ENCODE measurements at regions not wholly inside any gene's neighbourhood (a gene's known extent, or its start where the extent isn't known, plus 50 kb on each side); places are given as distances from the start of the nearest gene placed in this dataset.

- Histone ChIP-seq H3K27ac (no peak overlapping the region), H3K36me3 (replicated peaks) (no peaks in the 10 kb centered on the region), H3K27me3 (replicated peaks) (no peaks in the 10 kb centered on the region), H3K4me3 (ENCODE audit: low read depth, low read length) (no peak overlapping the region)
- in situ Hi-C loops (cut with HindIII; ENCODE audit: low pct_ligation_motif_present, low sequenced_read_pairs), result no loop called here
- TF ChIP-seq CTCF (IDR thresholded peaks at IDR 0.05; ENCODE audit: low read depth, low read length, missing control alignments), result no peak
- DNase-seq, result no peak
Measured at GRCh38 chr14:29282169-29282568, 515.6 kb downstream of the FOXG1 start.

- Histone ChIP-seq H3K4me3 (ENCODE audit: low read depth, low read length) (no peak overlapping the region), H3K27ac (no peak overlapping the region), H3K27me3 (replicated peaks) (no peaks in the 10 kb centered on the region), H3K36me3 (replicated peaks) (no peaks in the 10 kb centered on the region)
- TF ChIP-seq CTCF (IDR thresholded peaks at IDR 0.05; ENCODE audit: low read depth, low read length, missing control alignments), result no peak
- DNase-seq, result no peak
- in situ Hi-C loops (cut with HindIII; ENCODE audit: low pct_ligation_motif_present, low sequenced_read_pairs), result no loop called here
Measured at GRCh38 chr14:29290441-29290840, 523.9 kb downstream of the FOXG1 start.

DNA sequence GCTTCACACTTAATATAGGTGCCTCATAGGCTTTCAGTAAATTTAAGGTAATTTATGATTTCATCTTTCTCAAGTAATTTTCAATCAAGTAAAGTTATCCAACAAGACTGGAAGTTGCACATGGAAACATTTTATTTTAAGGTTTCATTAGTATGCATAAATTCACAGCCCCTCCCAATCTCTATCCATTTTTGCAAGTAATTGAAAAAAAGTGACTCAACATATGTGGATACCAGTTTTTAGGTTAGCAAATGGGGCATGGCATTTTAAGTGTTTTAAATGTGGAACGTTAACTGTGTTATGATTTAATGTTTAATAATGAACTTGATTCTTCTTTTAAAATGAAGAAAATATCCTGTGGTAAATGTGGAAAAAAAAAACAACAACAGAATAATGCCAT lies 532.8 kb downstream of the FOXG1 start:
- TF ChIP-seq CTCF (IDR thresholded peaks at IDR 0.05; ENCODE audit: low read depth, low read length, missing control alignments), result no peak

GRCh38 chr14:29301571-29301970 lies 535.0 kb downstream of the FOXG1 start:
- Histone ChIP-seq H3K4me3 (ENCODE audit: low read depth, low read length) (no peak overlapping the region), H3K27ac (no peak overlapping the region), H3K36me3 (replicated peaks) (no peaks in the 10 kb centered on the region), H3K27me3 (replicated peaks) (no peaks in the 10 kb centered on the region)
- in situ Hi-C loops (cut with HindIII; ENCODE audit: low pct_ligation_motif_present, low sequenced_read_pairs), result no loop called here
- TF ChIP-seq CTCF (IDR thresholded peaks at IDR 0.05; ENCODE audit: low read depth, low read length, missing control alignments), result no peak
- no peak for DNase-seq

More for the DNA sequence above, 532.8 kb downstream of the FOXG1 start:
- Histone ChIP-seq H3K27ac (no peak overlapping the region), H3K27me3 (replicated peaks) (no peaks in the 10 kb centered on the region), H3K36me3 (replicated peaks) (no peaks in the 10 kb centered on the region), H3K4me3 (ENCODE audit: low read depth, low read length) (no peak overlapping the region)
- DNase-seq, result no peak
- in situ Hi-C loops (cut with HindIII; ENCODE audit: low pct_ligation_motif_present, low sequenced_read_pairs), result no loop called here

DNA sequence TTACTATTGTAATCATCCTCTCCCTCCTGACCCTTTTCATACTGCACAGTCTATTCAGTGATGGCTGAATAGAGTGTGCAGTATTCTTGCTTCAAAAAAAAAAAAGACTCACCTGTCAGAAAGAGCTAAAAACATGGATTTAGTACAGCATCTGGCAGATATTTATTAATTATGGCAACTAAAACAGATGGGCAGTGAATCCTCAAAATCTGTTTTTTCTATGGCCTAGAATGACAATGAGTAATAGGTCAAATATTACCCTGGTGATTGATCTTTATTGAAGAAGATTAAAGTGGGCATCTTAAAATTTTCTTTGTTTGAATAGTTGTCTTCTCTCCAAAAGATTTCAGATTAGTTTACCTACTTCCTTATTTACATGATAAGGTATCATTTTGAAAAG lies 543.6 kb downstream of the FOXG1 start:
- no peaks in the 10 kb centered on the region for H3K36me3 ChIP-seq (replicated peaks)
- H3K27ac ChIP-seq, result no peak overlapping the region
- H3K4me3 ChIP-seq (ENCODE audit: low read depth, low read length), result no peak overlapping the region
- in situ Hi-C loops (cut with HindIII; ENCODE audit: low pct_ligation_motif_present, low sequenced_read_pairs), result no loop called here
- no peak for DNase-seq
- H3K27me3 ChIP-seq (replicated peaks), result no peaks in the 10 kb centered on the region
- no peak for TF ChIP-seq CTCF (IDR thresholded peaks at IDR 0.05; ENCODE audit: low read depth, low read length, missing control alignments)

DNA sequence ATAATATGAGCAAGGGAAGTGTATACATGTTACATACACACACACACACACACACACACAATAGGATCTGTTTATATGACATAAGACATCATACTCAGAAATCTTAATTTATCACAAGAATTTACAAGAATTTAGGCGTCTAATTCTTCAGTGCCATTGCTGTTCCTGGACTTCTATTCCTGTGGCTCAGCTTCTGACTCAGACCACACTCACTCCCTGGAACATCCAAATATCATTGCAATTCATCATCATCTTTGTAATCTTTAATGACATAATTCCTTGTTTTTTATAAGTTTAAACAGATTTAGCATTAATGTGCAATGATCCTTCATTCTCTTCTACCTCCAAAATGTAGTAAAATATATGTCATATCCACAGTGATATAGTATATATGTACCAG lies 544.2 kb downstream of the FOXG1 start:
- in situ Hi-C loops (cut with HindIII; ENCODE audit: low pct_ligation_motif_present, low sequenced_read_pairs), result no loop called here
- H3K36me3 ChIP-seq (replicated peaks), result no peaks in the 10 kb centered on the region
- H3K27ac ChIP-seq, result no peak overlapping the region
- H3K4me3 ChIP-seq (ENCODE audit: low read depth, low read length), result no peak overlapping the region
- DNase-seq, result peak; percentile 46
- no peaks in the 10 kb centered on the region for H3K27me3 ChIP-seq (replicated peaks)
- TF ChIP-seq CTCF (IDR thresholded peaks at IDR 0.05; ENCODE audit: low read depth, low read length, missing control alignments), result no peak

All from brain microvascular endothelial cell (primary cell).